Pancreas (tissue), 10 donors: ENCODE measurements at regions not wholly inside any gene's neighbourhood (a gene's known extent, or its start where the extent isn't known, plus 50 kb on each side); places are given as distances from the start of the nearest gene placed in this dataset.

ENCODE experiments used
- ATAC-seq, 4 donors: fragments of 200-7000 bp; cut with Tn5 transposase; one replicate each; pipeline versions ENCODE4 v1.8.0 to v1.9.1; 2020; ENCODE audit warnings: mild to moderate bottlenecking in 4 of 4, moderate library complexity in 4 of 4
- DNase-seq, 6 donors: peaks; one replicate each; pipeline ENCODE4 v3.0.0-alpha.2; 2020
- FAIRE-seq: peaks from 2 replicates; lab custom pipeline; 2012; peaks lifted over from hg19 to GRCh38; lab: Jason Lieb, UNC
- H3K27ac ChIP-seq, 4 donors: fragments of 200-600 bp; sonication (generic); 1 replicate in 3 of 4; 2 replicates in 1 of 4; pipeline versions ENCODE4 v1.5.0 to v1.8.0; 2020
- H3K27me3 ChIP-seq, 4 donors: fragments of 200-600 bp; one replicate each; pipeline ENCODE4 v1.8.0; 2021
- H3K36me3 ChIP-seq, 3 donors: fragments of 200-600 bp; sonication (generic) in 1 of 3; one replicate each; pipeline versions ENCODE4 v1.5.0 to v1.8.0; 2020 to 2021
- H3K4me1 ChIP-seq, 3 donors: fragments of 200-600 bp; one replicate each; pipeline ENCODE4 v1.8.0; 2021
- H3K4me3 ChIP-seq, 4 donors: fragments of 200-600 bp; sonication (generic) in 2 of 4; one replicate each; pipeline versions ENCODE4 v1.5.0 to v1.8.0; 2020 to 2021
- H3K9me3 ChIP-seq, 4 donors: fragments of 200-600 bp; one replicate each; pipeline ENCODE4 v1.8.0; 2021
- WGBS, 2 donors: extraction: QIAGEN DNeasy Blood & Tissue Kit; methylation state at CpG; one replicate each; pipeline ENCODE4 v1.1.7; 2013; 5-methylcytosine and 5-hydroxymethylcytosine counted together
- intact Hi-C, 3 donors: fragments of 100-400 bp; cut with DNase I; formaldehyde crosslinking; loops; one replicate each; pipeline versions ENCODE4 v1.11.1 to v1.14.2; 2022
- TF ChIP-seq, protein P1 (sequence below), 4 donors: fragments of 200-600 bp; sonication (generic) in 3 of 4; IDR thresholded peaks; one replicate each; pipeline versions ENCODE4 v1.5.0 to v1.8.0; 2021; ENCODE audit warnings: antibody characterized with exemption in 4 of 4
- donor health status: healthy with polysubstance abuse.
- donor health status: DM: no; HTN: no; CAD: no; lungs with moderate emphysema.
- donor health status: DM: no; HTN: no; CAD: no.
- donor health status: control.
- donor health status: control.
- donor health status: Bipolar disorder and iron deficiency.
- donor health status: DM: yes; HTN: yes; CAD: no.
- donor health status: DM: no; HTN: no; CAD: no.
- donor health status: DM: no; HTN: no; CAD: no.
- donor health status: DM: yes; HTN: yes; CAD: no.

DNA sequence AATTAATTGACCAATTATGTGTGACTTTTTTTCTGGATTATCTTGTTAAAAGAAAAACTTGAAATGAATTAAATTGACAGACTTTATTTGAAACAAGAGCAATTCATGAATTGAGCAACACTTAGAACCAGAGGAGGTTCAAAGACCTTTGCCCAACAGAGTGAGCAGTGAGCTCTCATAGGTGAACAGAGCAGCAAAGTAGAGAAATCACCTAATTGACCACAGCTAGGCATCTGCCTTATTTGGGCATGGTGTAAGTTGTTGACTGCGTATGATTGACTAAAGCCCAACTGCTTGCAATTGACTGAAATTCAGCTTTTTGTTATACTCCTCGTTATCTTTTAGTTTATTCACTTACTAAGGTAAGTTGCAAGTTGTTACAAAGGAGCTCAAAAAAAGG is 1216.0 kb upstream of the ALCAM start:
- Histone ChIP-seq H3K36me3 (no peaks in the 10 kb centered on the region), H3K4me1 (no peaks in the 10 kb centered on the region), H3K4me3 (no peak overlapping the region), H3K9me3 (no peaks in the 10 kb centered on the region), H3K27me3 (no peaks in the 10 kb centered on the region), H3K27ac (no peak overlapping the region)
- TF ChIP-seq, protein P1, sequence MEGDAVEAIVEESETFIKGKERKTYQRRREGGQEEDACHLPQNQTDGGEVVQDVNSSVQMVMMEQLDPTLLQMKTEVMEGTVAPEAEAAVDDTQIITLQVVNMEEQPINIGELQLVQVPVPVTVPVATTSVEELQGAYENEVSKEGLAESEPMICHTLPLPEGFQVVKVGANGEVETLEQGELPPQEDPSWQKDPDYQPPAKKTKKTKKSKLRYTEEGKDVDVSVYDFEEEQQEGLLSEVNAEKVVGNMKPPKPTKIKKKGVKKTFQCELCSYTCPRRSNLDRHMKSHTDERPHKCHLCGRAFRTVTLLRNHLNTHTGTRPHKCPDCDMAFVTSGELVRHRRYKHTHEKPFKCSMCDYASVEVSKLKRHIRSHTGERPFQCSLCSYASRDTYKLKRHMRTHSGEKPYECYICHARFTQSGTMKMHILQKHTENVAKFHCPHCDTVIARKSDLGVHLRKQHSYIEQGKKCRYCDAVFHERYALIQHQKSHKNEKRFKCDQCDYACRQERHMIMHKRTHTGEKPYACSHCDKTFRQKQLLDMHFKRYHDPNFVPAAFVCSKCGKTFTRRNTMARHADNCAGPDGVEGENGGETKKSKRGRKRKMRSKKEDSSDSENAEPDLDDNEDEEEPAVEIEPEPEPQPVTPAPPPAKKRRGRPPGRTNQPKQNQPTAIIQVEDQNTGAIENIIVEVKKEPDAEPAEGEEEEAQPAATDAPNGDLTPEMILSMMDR (IDR thresholded peaks at IDR 0.05), result no peak
- intact Hi-C loops, result no loop called here
- FAIRE-seq, result no peak
- no peak for ATAC-seq
- DNase-seq, result no peak
- 74 to 86% methylated on average over 2 of the region's 2 CpGs for WGBS, 2 donors

DNA sequence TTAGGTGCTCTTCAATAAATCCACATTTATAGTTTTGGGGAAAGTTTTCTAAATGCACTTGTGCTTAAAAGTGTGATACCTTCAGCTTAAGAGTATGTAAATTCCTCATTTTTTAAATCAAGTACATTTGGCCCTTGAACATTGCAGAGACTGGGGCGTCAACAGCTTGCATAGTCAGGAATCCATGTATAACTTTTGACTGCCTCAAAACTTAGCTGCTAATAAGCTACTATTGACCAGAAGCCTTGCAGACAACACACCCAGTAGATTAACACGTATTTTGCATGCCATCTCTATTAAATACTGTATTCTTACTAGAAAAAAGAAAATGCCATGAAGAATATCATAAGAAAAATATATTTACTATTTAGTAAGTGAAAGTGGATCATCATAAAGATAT is 1211.8 kb upstream of the ALCAM start:
- no peaks in the 10 kb centered on the region for H3K36me3 ChIP-seq
- intact Hi-C loops, result no loop called here
- FAIRE-seq (no peak), ATAC-seq (no peak), DNase-seq (no peak)
- no peaks in the 10 kb centered on the region for H3K9me3 ChIP-seq
- TF ChIP-seq, protein P1 (IDR thresholded peaks at IDR 0.05), result no peak
- no peaks in the 10 kb centered on the region for H3K4me1 ChIP-seq
- no peak overlapping the region for H3K4me3 ChIP-seq
- no peak overlapping the region for H3K27ac ChIP-seq
- no peaks in the 10 kb centered on the region for H3K27me3 ChIP-seq
- whole genome bisulfite sequencing, 2 donors, result 30 to 42% methylated on average over 2 of the region's 2 CpGs

DNA sequence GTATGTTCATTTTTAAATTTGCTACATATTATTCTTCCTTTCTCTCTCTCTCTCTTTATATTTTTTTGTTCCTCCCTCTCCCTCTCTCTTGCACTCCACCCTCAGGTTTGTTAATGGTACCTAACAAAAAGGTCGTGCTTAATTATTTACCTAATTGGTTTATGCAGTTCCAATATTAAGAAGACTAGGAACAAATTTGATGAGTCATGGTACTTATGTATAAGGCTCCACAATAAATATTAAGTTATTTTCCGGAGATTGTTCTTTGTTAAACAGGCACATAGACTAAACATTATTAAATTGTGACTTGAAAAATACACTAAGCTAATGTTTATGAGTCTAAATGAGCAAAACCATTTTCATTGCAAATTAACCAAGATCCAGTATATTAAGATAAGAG is 1200.8 kb upstream of the ALCAM start:
- FAIRE-seq (no peak), ATAC-seq (no peak), DNase-seq (no peak)
- Histone ChIP-seq H3K27me3 (no peaks in the 10 kb centered on the region), H3K36me3 (no peaks in the 10 kb centered on the region), H3K9me3 (no peaks in the 10 kb centered on the region), H3K4me1 (no peaks in the 10 kb centered on the region), H3K4me3 (no peak overlapping the region), H3K27ac (no peak overlapping the region)
- 73 to 80% methylated on average over 2 of the region's 2 CpGs for WGBS, 2 donors
- TF ChIP-seq, protein P1 (IDR thresholded peaks at IDR 0.05), result no peak
- intact Hi-C loops, result no loop called here

DNA sequence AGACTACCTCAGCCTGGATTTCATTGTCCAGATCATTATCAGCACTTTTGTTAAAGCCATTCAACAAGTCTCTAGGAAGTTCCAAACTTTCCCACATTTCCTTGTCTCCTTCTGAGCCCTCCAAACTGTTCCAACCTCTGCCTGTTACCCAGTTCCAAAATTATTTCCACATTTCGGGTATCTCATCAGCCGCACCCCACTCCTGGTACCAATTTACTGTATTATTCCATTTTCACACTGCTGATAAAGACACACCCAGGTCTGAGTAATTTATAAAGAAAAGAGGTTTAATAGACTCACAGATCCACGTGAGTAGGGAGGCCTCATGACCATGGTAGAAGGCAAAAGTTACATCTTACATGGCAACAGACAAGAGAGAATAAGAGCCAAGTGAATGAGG is 1198.3 kb upstream of the ALCAM start:
- Histone ChIP-seq H3K4me3 (no peak overlapping the region), H3K27me3 (no peaks in the 10 kb centered on the region), H3K27ac (no peak overlapping the region), H3K4me1 (no peaks in the 10 kb centered on the region), H3K36me3 (no peaks in the 10 kb centered on the region), H3K9me3 (no peaks in the 10 kb centered on the region)
- WGBS, 2 donors, result 62 to 78% methylated on average over 3 of the region's 3 CpGs
- ATAC-seq, result no peak
- intact Hi-C loops, result no loop called here
- no peak for FAIRE-seq
- no peak for DNase-seq
- TF ChIP-seq, protein P1 (IDR thresholded peaks at IDR 0.05), result no peak

GRCh38 chr3:104175696-104176095 is 1191.0 kb upstream of the ALCAM start:
- intact Hi-C loops, result no loop called here
- TF ChIP-seq, protein P1 (IDR thresholded peaks at IDR 0.05), result no peak
- WGBS, 2 donors, result 77 to 80% methylated on average over 3 of the region's 3 CpGs
- ATAC-seq (no peak), DNase-seq (no peak), FAIRE-seq (no peak)
- Histone ChIP-seq H3K9me3 (no peaks in the 10 kb centered on the region), H3K4me1 (no peaks in the 10 kb centered on the region), H3K4me3 (no peak overlapping the region), H3K36me3 (no peaks in the 10 kb centered on the region), H3K27ac (no peak overlapping the region), H3K27me3 (no peaks in the 10 kb centered on the region)
